SK-N-SH treated with all-trans-retinoic acid at 6 μM for 48 hours (cell line): ENCODE measurements at regions not wholly inside any gene's neighbourhood (a gene's known extent, or its start where the extent isn't known, plus 50 kb on each side); places are given as distances from the start of the nearest gene placed in this dataset.

Experiments
- ATAC-seq: fragments of 200-7000 bp; cut with Tn5 transposase; 3 replicates; pipeline ENCODE4 v1.9.1; 2020; ENCODE audit warnings: mild to moderate bottlenecking, moderate library complexity
- ARNTL ChIP-seq: fragments of 450-650 bp; formaldehyde crosslinking; IDR thresholded peaks from 2 replicates; pipeline ENCODE4 v1.5.0; 2020; ENCODE audit warnings: low read depth, mild to moderate bottlenecking, moderate library complexity, borderline replicate concordance
- BACH2 ChIP-seq: fragments of 250-450 bp; sonication (Bioruptor Pico); IDR thresholded peaks from 2 replicates; pipeline ENCODE4 v1.9.0; 2021; ENCODE audit warnings: mild to moderate bottlenecking, borderline replicate concordance
- CREB5 ChIP-seq: fragments of 250-450 bp; sonication (Bioruptor Pico); IDR thresholded peaks from 2 replicates; pipeline ENCODE4 v1.5.1; 2020; ENCODE audit warnings: low read depth, mild to moderate bottlenecking, moderate library complexity
- CSDC2 ChIP-seq: fragments of 250-450 bp; sonication (Bioruptor Pico); IDR thresholded peaks from 2 replicates; pipeline ENCODE4 v1.5.0; 2020; ENCODE audit warnings: mild to moderate bottlenecking, moderate library complexity
- CSRNP3 ChIP-seq: fragments of 250-450 bp; sonication (Bioruptor Pico); IDR thresholded peaks from 2 replicates; pipeline ENCODE4 v1.5.1; 2021; ENCODE audit warnings: mild to moderate bottlenecking, moderate library complexity
- ESRRG ChIP-seq: fragments of 250-450 bp; sonication (Bioruptor Pico); IDR thresholded peaks from 2 replicates; pipeline ENCODE4 v1.6.1; 2021; ENCODE audit warnings: mild to moderate bottlenecking
- GLIS3 ChIP-seq: fragments of 250-450 bp; sonication (Bioruptor Pico); IDR thresholded peaks from 2 replicates; pipeline ENCODE4 v1.5.0; 2020; ENCODE audit warnings: mild to moderate bottlenecking, moderate library complexity
- ISL1 ChIP-seq: fragments of 250-450 bp; sonication (Bioruptor Pico); IDR thresholded peaks from 2 replicates; pipeline ENCODE4 v2.1.2; 2022; ENCODE audit warnings: mild to moderate bottlenecking, moderate library complexity
- OSR1 ChIP-seq: fragments of 250-450 bp; sonication (Bioruptor Pico); IDR thresholded peaks from 2 replicates; pipeline ENCODE4 v1.8.0; 2022; ENCODE audit warnings: moderate library complexity, mild to moderate bottlenecking, inconsistent platforms
- POU6F1 ChIP-seq: fragments of 250-450 bp; sonication (Bioruptor Pico); IDR thresholded peaks from 2 replicates; pipeline ENCODE4 v1.8.0; 2021; ENCODE audit warnings: low read depth, mild to moderate bottlenecking, moderate library complexity, borderline replicate concordance
- RARB ChIP-seq: fragments of 250-450 bp; sonication (Bioruptor Pico); IDR thresholded peaks from 2 replicates; pipeline ENCODE4 v1.8.0; 2021; ENCODE audit warnings: mild to moderate bottlenecking, moderate library complexity
- SNAI2 ChIP-seq: fragments of 250-450 bp; sonication (Bioruptor Pico); IDR thresholded peaks from 2 replicates; pipeline ENCODE4 v1.5.0; 2020; ENCODE audit warnings: mild to moderate bottlenecking, moderate library complexity
- TCF4 ChIP-seq: fragments of 250-450 bp; sonication (Bioruptor Pico); IDR thresholded peaks from 2 replicates; pipeline ENCODE4 v1.8.0; 2021; ENCODE audit warnings: mild to moderate bottlenecking, moderate library complexity, borderline replicate concordance
- TOX ChIP-seq: fragments of 250-450 bp; sonication (Bioruptor Pico); IDR thresholded peaks from 2 replicates; pipeline ENCODE4 v1.8.0; 2021; ENCODE audit warnings: mild to moderate bottlenecking, moderate library complexity, borderline replicate concordance
- TSHZ2 ChIP-seq: fragments of 250-450 bp; sonication (Bioruptor Pico); IDR thresholded peaks from 2 replicates; pipeline ENCODE4 v1.5.0; 2020; ENCODE audit warnings: mild to moderate bottlenecking, moderate library complexity
- ZC3H10 ChIP-seq: fragments of 250-450 bp; sonication (Bioruptor Pico); IDR thresholded peaks from 2 replicates; pipeline ENCODE4 v1.5.1; 2021; ENCODE audit warnings: mild to moderate bottlenecking, moderate library complexity
- ZFP3 ChIP-seq: fragments of 250-450 bp; sonication (Bioruptor Pico); IDR thresholded peaks from 2 replicates; pipeline ENCODE4 v1.5.0; 2020; ENCODE audit warnings: mild to moderate bottlenecking, moderate library complexity
- ZNF565 ChIP-seq: fragments of 450-650 bp; formaldehyde crosslinking; conservative IDR thresholded peaks from 2 replicates; pipeline ENCODE4 v1.5.0; 2020; ENCODE audit warnings: low read depth, mild to moderate bottlenecking, moderate library complexity
- ZNF70 ChIP-seq: fragments of 450-650 bp; formaldehyde crosslinking; IDR thresholded peaks from 2 replicates; pipeline ENCODE4 v1.5.0; 2020; ENCODE audit warnings: mild to moderate bottlenecking, moderate library complexity
- ZNF8 ChIP-seq: fragments of 450-650 bp; formaldehyde crosslinking; IDR thresholded peaks from 2 replicates; pipeline ENCODE4 v1.5.0; 2020; ENCODE audit warnings: mild to moderate bottlenecking, moderate library complexity

GRCh38 chr3:64913515-64913914, 225.7 kb upstream of the ADAMTS9 start:
- TF ChIP-seq TCF4, result no peak
- TF ChIP-seq TOX (CRISPR knock-in tag), result no peak
- no peak for TF ChIP-seq ZFP3 (CRISPR knock-in tag)
- no peak for TF ChIP-seq OSR1 (CRISPR knock-in tag)
- no peak for TF ChIP-seq ESRRG (CRISPR knock-in tag)
- TF ChIP-seq GLIS3, result no peak
- TF ChIP-seq ZNF70 (CRISPR knock-in tag), result no peak
- no peak for TF ChIP-seq ZC3H10
- no peak for TF ChIP-seq CREB5
- no peak for TF ChIP-seq ZNF8 (CRISPR knock-in tag)
- ATAC-seq, result no peak

GRCh38 chr3:64911138-64911537, 223.3 kb upstream of the ADAMTS9 start:
- TF ChIP-seq CSDC2 (CRISPR knock-in tag), result no peak
- TF ChIP-seq RARB, result no peak
- no peak for TF ChIP-seq ESRRG (CRISPR knock-in tag)
- no peak for TF ChIP-seq ARNTL (CRISPR knock-in tag)
- no peak for TF ChIP-seq OSR1 (CRISPR knock-in tag)
- no peak for TF ChIP-seq TSHZ2
- TF ChIP-seq SNAI2 (CRISPR knock-in tag), result no peak
- TF ChIP-seq ZNF565 (CRISPR knock-in tag), result no peak
- no peak for ATAC-seq

- TF ChIP-seq CSDC2 (CRISPR knock-in tag) (no peak), CREB5 (no peak), ISL1 (CRISPR knock-in tag) (no peak), ZFP3 (CRISPR knock-in tag) (no peak), ZC3H10 (no peak), RARB (no peak), TSHZ2 (no peak), BACH2 (no peak), POU6F1 (CRISPR knock-in tag) (no peak), CSRNP3 (CRISPR knock-in tag) (no peak), ZNF8 (CRISPR knock-in tag) (no peak), ARNTL (CRISPR knock-in tag) (no peak), ZNF565 (CRISPR knock-in tag) (no peak), OSR1 (CRISPR knock-in tag) (no peak), GLIS3 (no peak)
- no peak for ATAC-seq
Measured at GRCh38 chr3:64909757-64910467, 222.1 kb upstream of the ADAMTS9 start.
